IMR-90 (cell line): ENCODE measurements at regions not wholly inside any gene's neighbourhood (a gene's known extent, or its start where the extent isn't known, plus 50 kb on each side); places are given as distances from the start of the nearest gene placed in this dataset.

Experiments
- ATAC-seq: fragments of 200-7000 bp; cut with Tn5 transposase; 2 replicates; pipeline ENCODE4 v1.9.1; 2020; ENCODE audit warnings: low read depth, mild to moderate bottlenecking, moderate library complexity
- BruUV-seq: library from RNA; stranded (reverse); fragments of 400-500 nt; replicated peaks from 2 replicates; lab custom pipeline; 2021; lab: Mats Ljungman, UMichigan
- CTCF ChIA-PET: fragments of 300-600 bp; formaldehyde crosslinking; extraction: SDS; loops from one replicate; lab custom pipeline; 2021; ENCODE audit warnings: antibody characterized with exemption; lab: Yijun Ruan, JAX
- POLR2A ChIA-PET: fragments of 300-600 bp; sonication (Branson Sonifier 250); formaldehyde crosslinking; loops from one replicate; lab custom pipeline; 2022; ENCODE audit warnings: antibody characterized with exemption; ENCODE audit not compliant: unreplicated experiment; lab: Charles Lee
- DNase-seq: peaks from one replicate; pipeline ENCODE4 v3.0.0; 2013
- H2AFZ ChIP-seq: replicated peaks from 2 replicates; pipeline ENCODE3; 2013; ENCODE audit warnings: low read length, mild to moderate bottlenecking; ENCODE audit not compliant: poor library complexity
- H2AK5ac ChIP-seq: 2 replicates; pipeline ENCODE4 v1.6.1; 2013; ENCODE audit warnings: low read depth, low read length, inconsistent platforms
- H2AK9ac ChIP-seq: replicated peaks from 2 replicates; pipeline ENCODE3; 2013; ENCODE audit warnings: mild to moderate bottlenecking, low read depth, low read length, moderate library complexity; ENCODE audit not compliant: poor library complexity
- H2BK120ac ChIP-seq: 2 replicates; pipeline ENCODE4 v1.6.1; 2013; ENCODE audit warnings: low read depth, low read length, inconsistent platforms
- H2BK15ac ChIP-seq: 3 replicates; pipeline ENCODE4 v1.6.1; 2013; ENCODE audit warnings: low read depth, low read length, inconsistent platforms
- H2BK20ac ChIP-seq: 2 replicates; pipeline ENCODE4 v1.6.1; 2013; ENCODE audit warnings: low read depth, mild to moderate bottlenecking, inconsistent platforms, low read length, moderate library complexity
- H2BK5ac ChIP-seq: 2 replicates; pipeline ENCODE4 v1.6.1; 2013; ENCODE audit warnings: mild to moderate bottlenecking, low read depth, low read length, inconsistent platforms; ENCODE audit not compliant: poor library complexity, severe bottlenecking
- H3K14ac ChIP-seq: replicated peaks from 2 replicates; pipeline ENCODE4 v1.6.1; 2013; ENCODE audit warnings: low read depth, low read length, inconsistent platforms
- H3K18ac ChIP-seq: 2 replicates; pipeline ENCODE4 v1.6.1; 2013; ENCODE audit warnings: low read depth, low read length, control low read depth
- H3K23ac ChIP-seq: 2 replicates; pipeline ENCODE4 v1.6.1; 2013; ENCODE audit warnings: low read depth, low read length, inconsistent platforms
- H3K27ac ChIP-seq: 2 replicates; pipeline ENCODE4 v1.5.1; 2013; ENCODE audit warnings: mild to moderate bottlenecking, control low read depth, low read length; ENCODE audit not compliant: insufficient read depth
- H3K27me3 ChIP-seq: 2 replicates; pipeline ENCODE4 v1.6.1; 2013; ENCODE audit warnings: low read length; ENCODE audit not compliant: control insufficient read depth, insufficient read depth
- H3K36me3 ChIP-seq: 2 replicates; pipeline ENCODE4 v1.6.1; 2013; ENCODE audit warnings: low read length, mixed read lengths; ENCODE audit not compliant: control insufficient read depth, insufficient read depth
- H3K4ac ChIP-seq: 2 replicates; pipeline ENCODE4 v1.6.1; 2013; ENCODE audit warnings: low read depth, low read length, inconsistent platforms
- H3K4me1 ChIP-seq: 2 replicates; pipeline ENCODE4 v1.6.1; 2013; ENCODE audit warnings: low read length, mixed read lengths; ENCODE audit not compliant: control insufficient read depth, insufficient read depth
- H3K4me2 ChIP-seq: 2 replicates; pipeline ENCODE4 v1.6.1; 2013; ENCODE audit warnings: low read depth, mild to moderate bottlenecking, control low read depth, low read length, moderate library complexity
- H3K4me3 ChIP-seq: 2 replicates; pipeline ENCODE4 v1.5.1; 2013; ENCODE audit warnings: low read depth, mild to moderate bottlenecking, control low read depth, low read length, moderate library complexity; ENCODE audit not compliant: insufficient read depth
- H3K56ac ChIP-seq: 2 replicates; pipeline ENCODE4 v1.6.1; 2013; ENCODE audit warnings: low read length, inconsistent platforms; ENCODE audit not compliant: insufficient read depth; ENCODE audit errors: extremely low read depth
- H3K79me1 ChIP-seq, 2 experiments: 2 replicates each; pipeline ENCODE4 v1.6.1; 2013; ENCODE audit warnings: low read length in 2 of 2, inconsistent platforms in 1 of 2, low read depth in 1 of 2
- H3K9ac ChIP-seq: 2 replicates; pipeline ENCODE4 v1.6.1; 2013; ENCODE audit warnings: low read depth, low read length, control low read depth
- H3K9me1 ChIP-seq: 2 replicates; pipeline ENCODE4 v1.6.1; 2013; ENCODE audit warnings: low read length, inconsistent platforms; ENCODE audit not compliant: insufficient read depth
- H3K9me3 ChIP-seq: 2 replicates; pipeline ENCODE4 v1.6.1; 2013; ENCODE audit warnings: low read length; ENCODE audit not compliant: control insufficient read depth, insufficient read depth
- H4K20me1 ChIP-seq: 2 replicates; pipeline ENCODE4 v1.6.1; 2013; ENCODE audit warnings: low read length, inconsistent platforms; ENCODE audit not compliant: insufficient read depth
- H4K5ac ChIP-seq: 2 replicates; pipeline ENCODE4 v1.6.1; 2013; ENCODE audit warnings: mild to moderate bottlenecking, low read depth, low read length, control low read depth
- H4K8ac ChIP-seq, 2 experiments: 2 replicates each; pipeline ENCODE4 v1.6.1; 2013; ENCODE audit warnings: low read depth in 2 of 2, low read length in 2 of 2, control low read depth in 1 of 2, inconsistent platforms in 1 of 2
- H4K91ac ChIP-seq: 2 replicates; pipeline ENCODE4 v1.6.1; 2013; ENCODE audit warnings: low read depth, low read length, inconsistent platforms; ENCODE audit not compliant: insufficient read depth
- CEBPB ChIP-seq: IDR thresholded peaks from 2 replicates; pipeline ENCODE4 v1.6.1; 2012; ENCODE audit warnings: low read depth, low read length, improper control_type of control experiment
- CHD1 ChIP-seq: IDR thresholded peaks from 2 replicates; pipeline ENCODE4 v1.6.1; 2012; ENCODE audit warnings: low read depth, low read length, improper control_type of control experiment
- ELK1 ChIP-seq: fragments of 150-350 bp; IDR thresholded peaks from 2 replicates; pipeline ENCODE4 v1.6.1; 2016; ENCODE audit warnings: low read depth, mild to moderate bottlenecking, low read length, moderate library complexity, borderline replicate concordance
- FOS ChIP-seq: fragments of 150-350 bp; IDR thresholded peaks from 2 replicates; pipeline ENCODE4 v1.6.1; 2016; ENCODE audit warnings: low read depth, low read length
- MAFK ChIP-seq: IDR thresholded peaks from 2 replicates; pipeline ENCODE4 v1.6.1; 2012; ENCODE audit warnings: low read depth, low read length, improper control_type of control experiment
- RAD21 ChIP-seq: IDR thresholded peaks from 2 replicates; pipeline ENCODE4 v1.6.1; 2012; ENCODE audit warnings: low read length, improper control_type of control experiment
- SMC3 ChIP-seq: fragments of 150-350 bp; IDR thresholded peaks from 2 replicates; pipeline ENCODE4 v1.6.1; 2016; ENCODE audit warnings: low read depth, mild to moderate bottlenecking, antibody characterized with exemption, low read length, moderate library complexity
- USF2 ChIP-seq: fragments of 150-350 bp; IDR thresholded peaks from 2 replicates; pipeline ENCODE4 v1.6.1; 2017; ENCODE audit warnings: mild to moderate bottlenecking, antibody characterized with exemption, low read length, low read depth
- WGBS, 2 experiments: methylation state at CpG; one replicate each; pipeline versions ENCODE4 v1.1.5 to v1.1.7; 2013; ENCODE audit warnings: missing lambda C conversion rate in 2 of 2; ENCODE audit not compliant: insufficient read length in 1 of 2; ENCODE audit errors: extremely low coverage in 2 of 2; 5-methylcytosine and 5-hydroxymethylcytosine counted together
- dilution Hi-C: fragments of 300-500 bp; cut with HindIII; formaldehyde crosslinking; loops from one replicate; pipeline ENCODE4 v1.14.3; 2018; ENCODE audit warnings: low sequenced_read_pairs; ENCODE audit not compliant: unreplicated experiment
- in situ Hi-C: fragments of 300-500 bp; cut with MboI; formaldehyde crosslinking; loops from 3 replicates; pipeline ENCODE4 v1.14.3; 2019; ENCODE audit warnings: low sequenced_read_pairs, inconsistent platforms, mixed read lengths
- intact Hi-C: fragments of 100-400 bp; cut with micrococcal nuclease; formaldehyde crosslinking; loops from 2 replicates; pipeline ENCODE4 v1.10.0; 2022

DNA sequence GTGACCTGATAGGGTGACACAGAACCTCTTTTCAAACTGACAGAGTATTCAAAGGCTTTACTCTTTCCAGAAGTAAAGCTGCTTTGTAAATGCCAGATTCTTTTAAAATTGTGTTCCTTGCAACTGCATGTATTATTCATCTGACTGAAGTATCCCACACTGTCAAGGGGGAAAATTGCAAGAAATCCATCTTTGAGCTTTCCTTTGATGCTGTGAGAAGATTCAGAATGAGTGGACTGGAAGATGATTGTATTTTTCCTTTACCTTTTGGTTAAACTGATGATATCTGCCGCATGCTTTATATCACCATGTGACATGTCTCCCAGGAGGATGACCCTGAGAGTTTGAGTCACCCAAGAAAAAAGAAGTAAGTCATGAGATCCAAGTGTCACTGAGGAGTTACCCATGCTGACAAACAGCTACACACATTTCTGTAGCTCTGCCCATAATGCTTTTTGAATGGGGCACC lies 250.8 kb upstream of the CBLB start:
- BruUV-seq: no TSS peak
- 14% methylated on average over 1 of the region's 1 CpG; no CpG with 5 or more reads in 1 of the 2 experiments for WGBS, 2 experiments
- no peak overlapping the region for H4K91ac ChIP-seq
- no peaks in the 10 kb centered on the region for H3K36me3 ChIP-seq
- H4K20me1 ChIP-seq: no peaks in the 10 kb centered on the region
- H2AFZ ChIP-seq: no peak overlapping the region
- peak; percentile 63 for DNase-seq
- H2BK5ac ChIP-seq: no peak overlapping the region
- no peak overlapping the region for H2BK120ac ChIP-seq
- no peak overlapping the region for H4K5ac ChIP-seq
- no peak overlapping the region for H3K56ac ChIP-seq
- H3K4ac ChIP-seq: no peak overlapping the region
- H3K4me2 ChIP-seq: no peak overlapping the region; the same call in 1 of the 2 replicates
- H2BK20ac ChIP-seq: no peak overlapping the region
- no peaks in the 10 kb centered on the region for H3K79me1 ChIP-seq
- TF ChIP-seq CEBPB (no peak), CHD1 (no peak), USF2 (peak; percentile 56; the same call in 1 of the 2 replicates), RAD21 (no peak), SMC3 (no peak), ELK1 (no peak), FOS (peak; percentile 4; the same call in 1 of the 2 replicates), MAFK (no peak)
- in situ Hi-C loops (no loop called here), intact Hi-C loops (loop anchor here (10.0 kb wide), 1 partner anchor 435 kb away; no protein-coding TSS in a partner anchor), dilution Hi-C loops (no loop called here)
- H4K8ac ChIP-seq: no peak overlapping the region
- H3K4me1 ChIP-seq: peaks cover 3% of the 10 kb centered on the region; the same call in 1 of the 2 replicates
- H3K14ac ChIP-seq: no peak overlapping the region
- H3K4me3 ChIP-seq: no peak overlapping the region
- ChIA-PET POLR2A (no interaction called here), CTCF (no interaction called here)
- H3K27ac ChIP-seq: no peak overlapping the region
- H3K9ac ChIP-seq: no peak overlapping the region
- H3K9me1 ChIP-seq: no peaks in the 10 kb centered on the region; the same call in 1 of the 2 replicates
- peak; percentile 14; the same call in 1 of the 2 replicates for ATAC-seq
- no peaks in the 10 kb centered on the region for H3K27me3 ChIP-seq
- H3K23ac ChIP-seq: no peak overlapping the region; the same call in 1 of the 2 replicates
- no peak overlapping the region for H2BK15ac ChIP-seq
- no peaks in the 10 kb centered on the region for H3K9me3 ChIP-seq
- no peak overlapping the region for H2AK5ac ChIP-seq
- H2AK9ac ChIP-seq: no peak overlapping the region
- no peak overlapping the region; the same call in 1 of the 2 replicates for H3K18ac ChIP-seq
